ENCODE measurements at regions not wholly inside any gene's neighbourhood (a gene's known extent, or its start where the extent isn't known, plus 50 kb on each side); places are given as distances from the start of the nearest gene placed in this dataset.

GRCh38 chrX:6904156-6904555, 243.4 kb upstream of the STS start:
- Mint-ChIP-seq H3K36me3 (ENCODE audit: low read depth) (no peaks in the 10 kb centered on the region), H3K9me3 (no peaks in the 10 kb centered on the region), H3K27me3 (ENCODE audit: low read depth) (no peaks in the 10 kb centered on the region), H3K4me1 (no peaks in the 10 kb centered on the region), H3K27ac (no peak overlapping the region), H3K4me3 (no peak overlapping the region)
- TF ChIP-seq, protein P1, sequence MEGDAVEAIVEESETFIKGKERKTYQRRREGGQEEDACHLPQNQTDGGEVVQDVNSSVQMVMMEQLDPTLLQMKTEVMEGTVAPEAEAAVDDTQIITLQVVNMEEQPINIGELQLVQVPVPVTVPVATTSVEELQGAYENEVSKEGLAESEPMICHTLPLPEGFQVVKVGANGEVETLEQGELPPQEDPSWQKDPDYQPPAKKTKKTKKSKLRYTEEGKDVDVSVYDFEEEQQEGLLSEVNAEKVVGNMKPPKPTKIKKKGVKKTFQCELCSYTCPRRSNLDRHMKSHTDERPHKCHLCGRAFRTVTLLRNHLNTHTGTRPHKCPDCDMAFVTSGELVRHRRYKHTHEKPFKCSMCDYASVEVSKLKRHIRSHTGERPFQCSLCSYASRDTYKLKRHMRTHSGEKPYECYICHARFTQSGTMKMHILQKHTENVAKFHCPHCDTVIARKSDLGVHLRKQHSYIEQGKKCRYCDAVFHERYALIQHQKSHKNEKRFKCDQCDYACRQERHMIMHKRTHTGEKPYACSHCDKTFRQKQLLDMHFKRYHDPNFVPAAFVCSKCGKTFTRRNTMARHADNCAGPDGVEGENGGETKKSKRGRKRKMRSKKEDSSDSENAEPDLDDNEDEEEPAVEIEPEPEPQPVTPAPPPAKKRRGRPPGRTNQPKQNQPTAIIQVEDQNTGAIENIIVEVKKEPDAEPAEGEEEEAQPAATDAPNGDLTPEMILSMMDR (IDR thresholded peaks at IDR 0.05; ENCODE audit: unreplicated experiment in 3 of 3) = no peak

GRCh38 chrX:6898371-6898770, 249.1 kb upstream of the STS start:
- no peaks in the 10 kb centered on the region for H3K9me3 Mint-ChIP-seq
- H3K4me3 Mint-ChIP-seq = no peak overlapping the region
- H3K27me3 Mint-ChIP-seq (ENCODE audit: low read depth) = no peaks in the 10 kb centered on the region
- TF ChIP-seq, protein P1 (IDR thresholded peaks at IDR 0.05; ENCODE audit: unreplicated experiment in 3 of 3) = no peak
- H3K4me1 Mint-ChIP-seq = no peaks in the 10 kb centered on the region
- H3K36me3 Mint-ChIP-seq (ENCODE audit: low read depth) = no peaks in the 10 kb centered on the region
- no peak overlapping the region for H3K27ac Mint-ChIP-seq

DNA sequence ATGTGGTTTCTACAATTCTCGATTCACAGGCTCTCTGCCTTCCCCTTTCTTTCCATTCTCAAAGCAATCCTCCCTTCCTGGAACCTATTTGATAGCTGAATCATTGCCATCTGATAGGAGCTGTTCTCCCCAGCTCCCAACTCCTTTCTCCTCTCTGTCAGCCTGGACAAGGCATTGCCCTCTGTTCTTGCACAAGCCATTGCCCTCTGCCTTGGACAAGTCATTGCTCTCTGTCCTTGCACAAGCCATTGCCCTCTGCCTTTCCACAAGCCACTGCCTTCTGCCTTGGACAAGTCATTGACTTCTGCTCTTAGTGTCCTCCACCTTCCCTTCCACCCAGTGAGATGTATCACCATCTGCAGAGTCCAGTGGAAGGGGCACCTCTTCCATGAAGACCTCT, 256.1 kb upstream of the STS start:
- Mint-ChIP-seq H3K4me1 (no peaks in the 10 kb centered on the region), H3K9me3 (no peaks in the 10 kb centered on the region), H3K27me3 (ENCODE audit: low read depth) (peaks cover 3% of the 10 kb centered on the region)

GRCh38 chrX:6890544-6891261, 256.8 kb upstream of the STS start:
- no peaks in the 10 kb centered on the region for H3K36me3 Mint-ChIP-seq (ENCODE audit: low read depth)
- H3K4me1 Mint-ChIP-seq = no peaks in the 10 kb centered on the region
- H3K4me3 Mint-ChIP-seq = no peak overlapping the region
- H3K27me3 Mint-ChIP-seq (ENCODE audit: low read depth) = peaks cover 3% of the 10 kb centered on the region
- TF ChIP-seq, protein P1 (IDR thresholded peaks at IDR 0.05; ENCODE audit: unreplicated experiment in 3 of 3) = no peak
- no peak overlapping the region for H3K27ac Mint-ChIP-seq
- no peaks in the 10 kb centered on the region for H3K9me3 Mint-ChIP-seq

More for the DNA sequence above, 256.1 kb upstream of the STS start:
- TF ChIP-seq, protein P1 (IDR thresholded peaks at IDR 0.05; ENCODE audit: unreplicated experiment in 3 of 3) = no peak
- Mint-ChIP-seq H3K27ac (no peak overlapping the region), H3K36me3 (ENCODE audit: low read depth) (no peaks in the 10 kb centered on the region), H3K4me3 (no peak overlapping the region)

- no peaks in the 10 kb centered on the region for H3K27me3 Mint-ChIP-seq (ENCODE audit: low read depth)
- no peaks in the 10 kb centered on the region for H3K4me1 Mint-ChIP-seq
- TF ChIP-seq, protein P1 (IDR thresholded peaks at IDR 0.05; ENCODE audit: unreplicated experiment in 3 of 3) = no peak
These were observed 261.6 kb upstream of the STS start for GRCh38 chrX:6885909-6886308.

DNA sequence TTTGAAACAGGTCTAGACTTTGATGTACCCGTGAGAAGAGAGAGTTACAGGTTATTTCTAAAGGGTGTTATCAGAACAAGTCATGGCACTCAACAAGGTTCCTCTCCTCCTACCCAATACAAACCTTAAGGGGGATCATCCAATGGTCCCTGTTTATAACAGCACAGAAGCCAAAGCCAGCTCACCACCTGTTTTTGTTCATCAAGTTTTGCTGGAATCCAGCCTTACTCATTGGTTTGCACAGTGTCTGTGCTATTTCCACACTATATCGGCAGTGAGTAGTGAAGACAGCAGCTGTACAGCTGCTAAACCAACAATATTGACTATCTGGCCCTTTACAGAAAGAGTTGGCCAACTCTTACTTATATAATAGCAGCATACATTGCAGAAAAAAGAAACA, 262.1 kb upstream of the STS start:
- H3K9me3 Mint-ChIP-seq = no peaks in the 10 kb centered on the region
- H3K27me3 Mint-ChIP-seq (ENCODE audit: low read depth) = no peaks in the 10 kb centered on the region
- no peak overlapping the region for H3K27ac Mint-ChIP-seq
- TF ChIP-seq, protein P1 (IDR thresholded peaks at IDR 0.05; ENCODE audit: unreplicated experiment in 3 of 3) = no peak
- H3K4me3 Mint-ChIP-seq = no peak overlapping the region
- no peaks in the 10 kb centered on the region for H3K36me3 Mint-ChIP-seq (ENCODE audit: low read depth)
- H3K4me1 Mint-ChIP-seq = no peaks in the 10 kb centered on the region

More at GRCh38 chrX:6885909-6886308, 261.6 kb upstream of the STS start:
- H3K4me3 Mint-ChIP-seq = no peak overlapping the region
- H3K9me3 Mint-ChIP-seq = no peaks in the 10 kb centered on the region
- H3K36me3 Mint-ChIP-seq (ENCODE audit: low read depth) = no peaks in the 10 kb centered on the region
- no peak overlapping the region for H3K27ac Mint-ChIP-seq

Measured in nephron (organoid).